Ovary (tissue), 3 donors: ENCODE measurements at regions not wholly inside any gene's neighbourhood (a gene's known extent, or its start where the extent isn't known, plus 50 kb on each side); places are given as distances from the start of the nearest gene placed in this dataset.

ENCODE experiments used
- EP300 ChIP-seq: sonication (generic); formaldehyde crosslinking; IDR thresholded peaks from one replicate; pipeline ENCODE4 v1.6.1; 2017; ENCODE audit warnings: antibody characterized with exemption
- POLR2A ChIP-seq: fragments of 450-650 bp; IDR thresholded peaks from one replicate; pipeline ENCODE4 v1.6.1; 2017; ENCODE audit warnings: antibody characterized with exemption, mild to moderate bottlenecking, moderate library complexity
- TF ChIP-seq, protein P1 (sequence below), 3 donors: fragments of 450-650 bp in 2 of 3; fragments of 200-600 bp in 1 of 3; IDR thresholded peaks; one replicate each; pipeline versions ENCODE4 v1.5.1 to v1.8.0; 2016 to 2022; ENCODE audit warnings: antibody characterized with exemption in 3 of 3, mild to moderate bottlenecking in 1 of 3
- donor health status: DM: no; HTN: no; CAD: no.

DNA sequence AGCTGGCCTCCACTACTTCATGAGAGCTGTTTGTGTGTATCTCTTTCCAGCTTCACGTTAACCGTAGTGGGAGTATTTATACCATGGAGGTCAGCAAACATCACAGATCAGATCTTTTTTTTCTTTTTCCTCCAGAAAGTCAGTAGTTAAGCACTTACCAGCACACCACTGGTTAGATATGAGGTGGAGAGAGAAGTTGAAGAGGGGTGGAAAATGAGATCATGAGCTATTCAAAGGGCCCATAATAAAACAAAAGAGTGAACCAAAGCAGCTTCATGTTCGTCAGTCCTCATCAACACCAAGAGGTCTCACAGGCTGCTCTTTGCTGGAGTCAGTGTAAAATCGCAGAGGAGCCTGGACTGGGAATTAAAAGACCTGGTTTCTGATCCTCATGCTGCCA lies 125.1 kb upstream of the SGK1 start:
- TF ChIP-seq, protein P1, sequence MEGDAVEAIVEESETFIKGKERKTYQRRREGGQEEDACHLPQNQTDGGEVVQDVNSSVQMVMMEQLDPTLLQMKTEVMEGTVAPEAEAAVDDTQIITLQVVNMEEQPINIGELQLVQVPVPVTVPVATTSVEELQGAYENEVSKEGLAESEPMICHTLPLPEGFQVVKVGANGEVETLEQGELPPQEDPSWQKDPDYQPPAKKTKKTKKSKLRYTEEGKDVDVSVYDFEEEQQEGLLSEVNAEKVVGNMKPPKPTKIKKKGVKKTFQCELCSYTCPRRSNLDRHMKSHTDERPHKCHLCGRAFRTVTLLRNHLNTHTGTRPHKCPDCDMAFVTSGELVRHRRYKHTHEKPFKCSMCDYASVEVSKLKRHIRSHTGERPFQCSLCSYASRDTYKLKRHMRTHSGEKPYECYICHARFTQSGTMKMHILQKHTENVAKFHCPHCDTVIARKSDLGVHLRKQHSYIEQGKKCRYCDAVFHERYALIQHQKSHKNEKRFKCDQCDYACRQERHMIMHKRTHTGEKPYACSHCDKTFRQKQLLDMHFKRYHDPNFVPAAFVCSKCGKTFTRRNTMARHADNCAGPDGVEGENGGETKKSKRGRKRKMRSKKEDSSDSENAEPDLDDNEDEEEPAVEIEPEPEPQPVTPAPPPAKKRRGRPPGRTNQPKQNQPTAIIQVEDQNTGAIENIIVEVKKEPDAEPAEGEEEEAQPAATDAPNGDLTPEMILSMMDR (IDR thresholded peaks at IDR 0.05): no peak
- TF ChIP-seq POLR2A (no peak), EP300 (no peak)
